ENCODE measurements at regions not wholly inside any gene's neighbourhood (a gene's known extent, or its start where the extent isn't known, plus 50 kb on each side); places are given as distances from the start of the nearest gene placed in this dataset.

DNA sequence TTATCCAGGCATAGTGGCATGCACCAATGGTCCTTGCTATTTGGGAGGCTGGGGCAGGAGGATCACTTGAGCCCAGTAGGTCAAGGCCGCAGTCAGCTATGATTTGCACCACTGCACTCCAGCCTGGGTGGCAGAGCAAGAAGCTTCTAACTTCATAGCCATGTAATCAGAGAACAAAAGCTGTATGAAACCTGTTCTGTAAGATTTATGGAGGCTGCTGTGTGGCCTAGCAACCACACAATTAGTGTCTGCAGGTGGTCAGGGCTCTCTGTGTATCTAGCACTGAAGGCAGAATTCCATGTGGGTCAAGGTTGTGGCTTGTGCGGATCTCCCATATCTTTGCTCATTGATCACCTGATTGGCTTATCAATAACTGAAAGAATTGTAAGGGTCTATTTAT is 221.5 kb upstream of the FOXK1 start:
- Histone ChIP-seq H3K27me3 (ENCODE audit: control insufficient read depth, low read length) (no peaks in the 10 kb centered on the region), H3K79me2 (ENCODE audit: control insufficient read depth, low read length) (no peaks in the 10 kb centered on the region), H3K27ac (ENCODE audit: low read depth, low read length) (no peak overlapping the region), H4K20me1 (ENCODE audit: control insufficient read depth, insufficient read depth, low read depth, low read length) (no peaks in the 10 kb centered on the region), H3K9me2 (replicated peaks; ENCODE audit: control insufficient read depth, low read length) (no peaks in the 10 kb centered on the region), H3K4me1 (ENCODE audit: control insufficient read depth, low read length) (no peaks in the 10 kb centered on the region), H3K4me2 (ENCODE audit: low read length) (no peak overlapping the region), H3K9me3 (ENCODE audit: control insufficient read depth, insufficient read depth, low read length) (peaks cover 8% of the 10 kb centered on the region; the same call in 1 of the 2 replicates), H3F3A (ENCODE audit: control insufficient read depth, insufficient read depth) (no peaks in the 10 kb centered on the region), H3K36me3 (ENCODE audit: control insufficient read depth, low read length) (no peaks in the 10 kb centered on the region), H3K4me3 (ENCODE audit: low read length) (no peak overlapping the region)
- TF ChIP-seq, protein P1, sequence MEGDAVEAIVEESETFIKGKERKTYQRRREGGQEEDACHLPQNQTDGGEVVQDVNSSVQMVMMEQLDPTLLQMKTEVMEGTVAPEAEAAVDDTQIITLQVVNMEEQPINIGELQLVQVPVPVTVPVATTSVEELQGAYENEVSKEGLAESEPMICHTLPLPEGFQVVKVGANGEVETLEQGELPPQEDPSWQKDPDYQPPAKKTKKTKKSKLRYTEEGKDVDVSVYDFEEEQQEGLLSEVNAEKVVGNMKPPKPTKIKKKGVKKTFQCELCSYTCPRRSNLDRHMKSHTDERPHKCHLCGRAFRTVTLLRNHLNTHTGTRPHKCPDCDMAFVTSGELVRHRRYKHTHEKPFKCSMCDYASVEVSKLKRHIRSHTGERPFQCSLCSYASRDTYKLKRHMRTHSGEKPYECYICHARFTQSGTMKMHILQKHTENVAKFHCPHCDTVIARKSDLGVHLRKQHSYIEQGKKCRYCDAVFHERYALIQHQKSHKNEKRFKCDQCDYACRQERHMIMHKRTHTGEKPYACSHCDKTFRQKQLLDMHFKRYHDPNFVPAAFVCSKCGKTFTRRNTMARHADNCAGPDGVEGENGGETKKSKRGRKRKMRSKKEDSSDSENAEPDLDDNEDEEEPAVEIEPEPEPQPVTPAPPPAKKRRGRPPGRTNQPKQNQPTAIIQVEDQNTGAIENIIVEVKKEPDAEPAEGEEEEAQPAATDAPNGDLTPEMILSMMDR (IDR thresholded peaks at IDR 0.05; ENCODE audit: low read depth, low read length, poor library complexity, severe bottlenecking): no peak
- no peak for TF ChIP-seq EZH2phosphoT487 (IDR thresholded peaks at IDR 0.05; ENCODE audit: borderline replicate concordance, low read length)

DNA sequence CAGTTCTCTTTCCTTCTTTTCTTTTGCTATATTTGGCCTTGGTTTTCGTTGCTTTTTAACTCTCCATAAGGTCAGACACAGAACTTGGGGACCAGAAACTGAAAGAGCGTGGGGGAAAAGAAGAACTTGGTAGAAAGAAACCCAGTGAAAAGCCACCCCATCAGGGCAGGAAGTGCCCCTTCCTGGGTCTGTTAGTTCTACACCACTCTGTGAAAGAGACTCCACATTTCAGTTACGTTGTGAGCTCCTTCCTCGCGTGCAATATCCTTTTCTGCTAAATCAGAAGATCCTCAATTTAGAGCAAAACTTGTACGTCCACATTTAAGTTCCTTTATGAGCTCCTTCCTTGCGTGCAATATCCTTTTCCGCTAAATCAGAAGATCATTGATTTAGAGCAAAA is 220.6 kb upstream of the FOXK1 start:
- no peak overlapping the region for H3K4me2 ChIP-seq (ENCODE audit: low read length)
- peaks cover 8% of the 10 kb centered on the region; the same call in 1 of the 2 replicates for H3K9me3 ChIP-seq (ENCODE audit: control insufficient read depth, insufficient read depth, low read length)
- no peaks in the 10 kb centered on the region for H3K79me2 ChIP-seq (ENCODE audit: control insufficient read depth, low read length)
- H3F3A ChIP-seq (ENCODE audit: control insufficient read depth, insufficient read depth): no peaks in the 10 kb centered on the region
- no peaks in the 10 kb centered on the region for H4K20me1 ChIP-seq (ENCODE audit: control insufficient read depth, insufficient read depth, low read depth, low read length)
- no peaks in the 10 kb centered on the region for H3K36me3 ChIP-seq (ENCODE audit: control insufficient read depth, low read length)
- H3K4me1 ChIP-seq (ENCODE audit: control insufficient read depth, low read length): no peaks in the 10 kb centered on the region
- TF ChIP-seq, protein P1 (IDR thresholded peaks at IDR 0.05; ENCODE audit: low read depth, low read length, poor library complexity, severe bottlenecking): no peak
- TF ChIP-seq EZH2phosphoT487 (IDR thresholded peaks at IDR 0.05; ENCODE audit: borderline replicate concordance, low read length): no peak
- no peaks in the 10 kb centered on the region for H3K9me2 ChIP-seq (replicated peaks; ENCODE audit: control insufficient read depth, low read length)
- H3K27me3 ChIP-seq (ENCODE audit: control insufficient read depth, low read length): no peaks in the 10 kb centered on the region
- H3K4me3 ChIP-seq (ENCODE audit: low read length): no peak overlapping the region
- no peak overlapping the region for H3K27ac ChIP-seq (ENCODE audit: low read depth, low read length)

DNA sequence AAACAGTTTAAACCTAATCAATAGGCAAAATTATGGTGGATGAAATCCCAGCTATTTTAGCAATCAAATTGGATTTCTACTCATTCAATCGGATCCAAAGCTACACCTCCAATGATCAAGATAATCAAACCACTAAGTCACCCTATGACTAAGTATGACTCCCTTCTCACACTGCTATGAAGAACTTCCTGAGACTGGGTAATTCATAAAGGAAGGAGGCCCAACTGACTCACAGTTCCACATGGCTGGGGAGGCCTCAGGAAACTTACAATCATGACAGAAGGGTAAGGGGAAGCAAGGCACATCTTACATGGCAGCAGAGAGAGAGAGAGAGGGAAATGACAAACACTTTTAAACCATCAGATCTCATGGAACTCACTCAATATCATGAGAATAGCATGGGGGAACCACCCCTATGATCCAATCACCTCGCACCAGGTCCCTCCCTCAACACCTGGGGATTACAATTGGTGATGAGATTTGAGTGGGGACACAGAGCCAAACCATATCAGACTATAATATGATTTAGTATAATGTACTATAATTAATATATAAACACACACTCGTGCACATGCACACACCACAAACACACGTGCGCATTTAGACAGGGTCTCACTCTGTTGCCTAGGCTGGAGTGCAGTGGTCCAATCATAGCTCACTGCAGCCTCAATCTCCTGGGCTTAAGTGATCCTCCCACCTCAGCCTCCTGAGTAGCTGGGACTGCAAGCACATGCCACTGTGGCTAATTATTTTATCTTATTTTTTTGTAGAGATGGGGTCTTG is 213.6 kb upstream of the FOXK1 start:
- Histone ChIP-seq H3K27ac (ENCODE audit: low read depth, low read length) (no peak overlapping the region), H3K79me2 (ENCODE audit: control insufficient read depth, low read length) (no peaks in the 10 kb centered on the region), H3K36me3 (ENCODE audit: control insufficient read depth, low read length) (no peaks in the 10 kb centered on the region), H3F3A (ENCODE audit: control insufficient read depth, insufficient read depth) (no peaks in the 10 kb centered on the region), H4K20me1 (ENCODE audit: control insufficient read depth, insufficient read depth, low read depth, low read length) (no peaks in the 10 kb centered on the region), H3K27me3 (ENCODE audit: control insufficient read depth, low read length) (no peaks in the 10 kb centered on the region), H3K4me1 (ENCODE audit: control insufficient read depth, low read length) (no peaks in the 10 kb centered on the region), H3K4me2 (ENCODE audit: low read length) (no peak overlapping the region), H3K4me3 (ENCODE audit: low read length) (no peak overlapping the region), H3K9me3 (ENCODE audit: control insufficient read depth, insufficient read depth, low read length) (peaks cover 5% of the 10 kb centered on the region; the same call in 1 of the 2 replicates), H3K9me2 (replicated peaks; ENCODE audit: control insufficient read depth, low read length) (no peaks in the 10 kb centered on the region)
- TF ChIP-seq, protein P1 (IDR thresholded peaks at IDR 0.05; ENCODE audit: low read depth, low read length, poor library complexity, severe bottlenecking): no peak

All from DOHH2 (cell line).